Central memory CD4-positive, alpha-beta T cell (primary cell): ENCODE measurements at regions not wholly inside any gene's neighbourhood (a gene's known extent, or its start where the extent isn't known, plus 50 kb on each side); places are given as distances from the start of the nearest gene placed in this dataset.

ENCODE experiments used
- DNase-seq: peaks from one replicate; pipeline ENCODE4 v3.0.0; 2022

GRCh38 chr15:36363335-36363734 is 216.1 kb upstream of the CDIN1 start:
- no peak for DNase-seq

GRCh38 chr15:36364377-36364776 is 215.0 kb upstream of the CDIN1 start:
- DNase-seq, result no peak

GRCh38 chr15:36365963-36366362 is 213.5 kb upstream of the CDIN1 start:
- no peak for DNase-seq

- no peak for DNase-seq
Measured at GRCh38 chr15:36370051-36370730, 209.2 kb upstream of the CDIN1 start.

GRCh38 chr15:36370731-36371112 is 208.7 kb upstream of the CDIN1 start:
- DNase-seq, result no peak

GRCh38 chr15:36371509-36371908 is 207.9 kb upstream of the CDIN1 start:
- DNase-seq, result no peak

GRCh38 chr15:36372968-36373367 is 206.5 kb upstream of the CDIN1 start:
- DNase-seq, result no peak

- no peak for DNase-seq
Measured at GRCh38 chr15:36373550-36373949, 205.9 kb upstream of the CDIN1 start.

- no peak for DNase-seq
Measured at GRCh38 chr15:36389107-36389506, 190.3 kb upstream of the CDIN1 start.

GRCh38 chr15:36390491-36390890 is 188.9 kb upstream of the CDIN1 start:
- no peak for DNase-seq

- no peak for DNase-seq
Measured at GRCh38 chr15:36392676-36393266, 186.7 kb upstream of the CDIN1 start.

GRCh38 chr15:36398212-36398611 is 181.2 kb upstream of the CDIN1 start:
- DNase-seq, result no peak

- no peak for DNase-seq
Measured at GRCh38 chr15:36399276-36399675, 180.2 kb upstream of the CDIN1 start.

GRCh38 chr15:36400936-36401585 is 178.4 kb upstream of the CDIN1 start:
- DNase-seq, result no peak

- DNase-seq, result no peak
Measured at GRCh38 chr15:36401586-36401966, 177.8 kb upstream of the CDIN1 start.

GRCh38 chr15:36403351-36403750 is 176.1 kb upstream of the CDIN1 start:
- DNase-seq, result no peak

GRCh38 chr15:36406366-36406765 is 173.1 kb upstream of the CDIN1 start:
- DNase-seq, result no peak

- no peak for DNase-seq
Measured at GRCh38 chr15:36406911-36407310, 172.5 kb upstream of the CDIN1 start.

GRCh38 chr15:36407647-36408046 is 171.8 kb upstream of the CDIN1 start:
- no peak for DNase-seq

- DNase-seq, result no peak
Measured at GRCh38 chr15:36409819-36410218, 169.6 kb upstream of the CDIN1 start.

- DNase-seq, result no peak
Measured at GRCh38 chr15:36414670-36415069, 164.8 kb upstream of the CDIN1 start.

GRCh38 chr15:36415643-36416042 is 163.8 kb upstream of the CDIN1 start:
- DNase-seq, result no peak

- no peak for DNase-seq
Measured at GRCh38 chr15:36422631-36423030, 156.8 kb upstream of the CDIN1 start.

- no peak for DNase-seq
Measured at GRCh38 chr15:36426691-36427090, 152.7 kb upstream of the CDIN1 start.
